ENCODE measurements at regions not wholly inside any gene's neighbourhood (a gene's known extent, or its start where the extent isn't known, plus 50 kb on each side); places are given as distances from the start of the nearest gene placed in this dataset.
"Not testable (repeated sequence)": the region's sequence is repeated elsewhere in the genome, so short reads cannot be mapped to it uniquely, and the experiment has no call there.

GRCh38 chr21:20040768-20041167 lies 957.4 kb upstream of the NCAM2 start:
- TF ChIP-seq, protein P1, sequence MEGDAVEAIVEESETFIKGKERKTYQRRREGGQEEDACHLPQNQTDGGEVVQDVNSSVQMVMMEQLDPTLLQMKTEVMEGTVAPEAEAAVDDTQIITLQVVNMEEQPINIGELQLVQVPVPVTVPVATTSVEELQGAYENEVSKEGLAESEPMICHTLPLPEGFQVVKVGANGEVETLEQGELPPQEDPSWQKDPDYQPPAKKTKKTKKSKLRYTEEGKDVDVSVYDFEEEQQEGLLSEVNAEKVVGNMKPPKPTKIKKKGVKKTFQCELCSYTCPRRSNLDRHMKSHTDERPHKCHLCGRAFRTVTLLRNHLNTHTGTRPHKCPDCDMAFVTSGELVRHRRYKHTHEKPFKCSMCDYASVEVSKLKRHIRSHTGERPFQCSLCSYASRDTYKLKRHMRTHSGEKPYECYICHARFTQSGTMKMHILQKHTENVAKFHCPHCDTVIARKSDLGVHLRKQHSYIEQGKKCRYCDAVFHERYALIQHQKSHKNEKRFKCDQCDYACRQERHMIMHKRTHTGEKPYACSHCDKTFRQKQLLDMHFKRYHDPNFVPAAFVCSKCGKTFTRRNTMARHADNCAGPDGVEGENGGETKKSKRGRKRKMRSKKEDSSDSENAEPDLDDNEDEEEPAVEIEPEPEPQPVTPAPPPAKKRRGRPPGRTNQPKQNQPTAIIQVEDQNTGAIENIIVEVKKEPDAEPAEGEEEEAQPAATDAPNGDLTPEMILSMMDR (IDR thresholded peaks at IDR 0.05): no peak
- no peaks in the 10 kb centered on the region for H3K4me1 Mint-ChIP-seq (ENCODE audit: low read depth)
- no peaks in the 10 kb centered on the region for H3K27me3 Mint-ChIP-seq (ENCODE audit: insufficient read depth)
- peaks cover 52% of the 10 kb centered on the region for H3K9me3 Mint-ChIP-seq
- H3K36me3 Mint-ChIP-seq (ENCODE audit: low read depth): no peaks in the 10 kb centered on the region; the same call in 1 of the 2 replicates
- no peak overlapping the region for H3K4me3 Mint-ChIP-seq
- H3K27ac Mint-ChIP-seq: no peak overlapping the region
- no peak for DNase-seq

- TF ChIP-seq, protein P1 (IDR thresholded peaks at IDR 0.05): no peak
- no peaks in the 10 kb centered on the region for H3K27me3 Mint-ChIP-seq (ENCODE audit: insufficient read depth)
- H3K9me3 Mint-ChIP-seq: peaks cover 75% of the 10 kb centered on the region
- H3K4me1 Mint-ChIP-seq (ENCODE audit: low read depth): no peaks in the 10 kb centered on the region
- no peak overlapping the region for H3K27ac Mint-ChIP-seq
- no peaks in the 10 kb centered on the region; the same call in 1 of the 2 replicates for H3K36me3 Mint-ChIP-seq (ENCODE audit: low read depth)
- no peak for DNase-seq
- H3K4me3 Mint-ChIP-seq: no peak overlapping the region
Measured at GRCh38 chr21:20045197-20045596, 953.0 kb upstream of the NCAM2 start.

- not testable (repeated sequence) for H3K27me3 Mint-ChIP-seq (ENCODE audit: insufficient read depth); H3K4me3 Mint-ChIP-seq; DNase-seq; H3K27ac Mint-ChIP-seq; H3K36me3 Mint-ChIP-seq (ENCODE audit: low read depth); H3K4me1 Mint-ChIP-seq (ENCODE audit: low read depth)
- peaks cover 62% of the 10 kb centered on the region for H3K9me3 Mint-ChIP-seq
Measured at GRCh38 chr21:20048130-20048837, 949.9 kb upstream of the NCAM2 start.

DNA sequence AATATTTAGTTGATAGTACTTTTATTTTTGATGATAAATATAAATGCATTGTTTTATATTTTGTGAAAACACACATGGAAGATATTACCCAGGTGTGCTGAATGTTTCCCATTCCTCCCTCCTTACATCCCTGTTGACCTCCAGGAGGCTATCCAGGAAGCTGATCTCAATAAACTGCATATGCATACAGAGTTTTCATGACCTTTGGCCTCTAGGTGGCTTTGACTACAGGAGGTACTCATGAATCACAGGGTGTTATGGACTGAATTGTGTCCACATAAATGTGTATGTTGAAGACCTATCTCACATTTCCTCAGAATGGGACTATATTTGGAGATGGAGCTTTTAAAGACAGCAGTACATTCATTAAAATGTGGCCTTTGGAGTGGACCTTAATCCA lies 914.9 kb upstream of the NCAM2 start:
- no peak for DNase-seq
- Mint-ChIP-seq H3K9me3 (peaks cover 42% of the 10 kb centered on the region), H3K4me1 (ENCODE audit: low read depth) (no peaks in the 10 kb centered on the region), H3K27me3 (ENCODE audit: insufficient read depth) (no peaks in the 10 kb centered on the region), H3K4me3 (no peak overlapping the region), H3K36me3 (ENCODE audit: low read depth) (peaks cover 7% of the 10 kb centered on the region; the same call in 1 of the 2 replicates), H3K27ac (no peak overlapping the region)
- TF ChIP-seq, protein P1 (IDR thresholded peaks at IDR 0.05): no peak

- Mint-ChIP-seq H3K4me3 (no peak overlapping the region), H3K36me3 (ENCODE audit: low read depth) (peaks cover 7% of the 10 kb centered on the region; the same call in 1 of the 2 replicates), H3K9me3 (peaks cover 42% of the 10 kb centered on the region), H3K27ac (no peak overlapping the region), H3K4me1 (ENCODE audit: low read depth) (no peaks in the 10 kb centered on the region), H3K27me3 (ENCODE audit: insufficient read depth) (no peaks in the 10 kb centered on the region)
- DNase-seq: no peak
- TF ChIP-seq, protein P1 (IDR thresholded peaks at IDR 0.05): no peak
Measured at GRCh38 chr21:20083925-20084324, 914.3 kb upstream of the NCAM2 start.

DNA sequence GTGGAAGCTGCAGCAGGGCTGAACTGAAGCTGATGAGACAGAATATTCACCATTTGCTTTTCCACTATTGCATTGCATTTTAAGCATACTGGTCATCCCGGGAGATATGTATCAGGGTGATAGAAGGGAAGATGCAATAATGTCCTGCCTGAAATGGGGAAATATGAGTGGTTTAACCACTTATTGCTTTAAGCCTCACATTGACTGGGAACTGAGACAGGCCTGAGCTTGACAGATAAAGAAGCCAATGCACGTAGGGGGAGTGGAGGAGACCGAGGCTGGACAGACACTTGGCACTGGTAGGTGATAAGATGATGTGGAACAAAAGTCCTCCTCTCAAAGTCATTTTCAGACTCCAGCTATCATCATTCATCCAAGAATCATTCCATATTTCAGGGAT lies 911.7 kb upstream of the NCAM2 start:
- H3K9me3 Mint-ChIP-seq: peaks cover 56% of the 10 kb centered on the region
- H3K27me3 Mint-ChIP-seq (ENCODE audit: insufficient read depth): no peaks in the 10 kb centered on the region
- DNase-seq: no peak
- H3K4me1 Mint-ChIP-seq (ENCODE audit: low read depth): no peaks in the 10 kb centered on the region
- no peak overlapping the region for H3K27ac Mint-ChIP-seq
- no peak overlapping the region for H3K4me3 Mint-ChIP-seq
- TF ChIP-seq, protein P1 (IDR thresholded peaks at IDR 0.05): no peak
- H3K36me3 Mint-ChIP-seq (ENCODE audit: low read depth): peaks cover 7% of the 10 kb centered on the region; the same call in 1 of the 2 replicates

Data from HFFc6 (cell line).